ENCODE measurements at regions not wholly inside any gene's neighbourhood (a gene's known extent, or its start where the extent isn't known, plus 50 kb on each side); places are given as distances from the start of the nearest gene placed in this dataset.

GRCh38 chr21:27831816-27832569, 865.1 kb upstream of the ADAMTS5 start:
- Histone ChIP-seq H3K4me1 (ENCODE audit: insufficient read depth) (no peaks in the 10 kb centered on the region), H3K4me3 (no peak overlapping the region), H3K36me3 (ENCODE audit: insufficient read depth) (no peaks in the 10 kb centered on the region; the same call in 1 of the 2 replicates), H3F3A (replicated peaks; ENCODE audit: low read depth) (no peaks in the 10 kb centered on the region), H3K4me2 (no peak overlapping the region), H3K27ac (ENCODE audit: low read depth) (no peak overlapping the region), H2AFZ (no peak overlapping the region), H3K27me3 (ENCODE audit: insufficient read depth) (no peaks in the 10 kb centered on the region), H3K9me2 (ENCODE audit: insufficient read depth) (no peaks in the 10 kb centered on the region), H3K79me2 (replicated peaks; ENCODE audit: insufficient read depth) (no peaks in the 10 kb centered on the region), H4K20me1 (replicated peaks; ENCODE audit: insufficient read depth) (no peaks in the 10 kb centered on the region)
- DNase-seq (ENCODE audit: low spot score) (no peak), ATAC-seq (no peak)
- H3K9me3 Mint-ChIP-seq: peaks cover 1% of the 10 kb centered on the region; the same call in 1 of the 3 replicates
- H3K36me3 Mint-ChIP-seq (ENCODE audit: low read depth): no peaks in the 10 kb centered on the region
- no peaks in the 10 kb centered on the region for H3K27me3 Mint-ChIP-seq (ENCODE audit: insufficient read depth, low read depth, poor library complexity)
- H3K4me3 Mint-ChIP-seq: no peak overlapping the region
- TF ChIP-seq STAT1 (IDR thresholded peaks at IDR 0.05; ENCODE audit: unreplicated experiment): no peak
- TF ChIP-seq ZNF331 (CRISPR knock-in tag; IDR thresholded peaks at IDR 0.05; ENCODE audit: low read depth): no peak
- TF ChIP-seq NANOG (IDR thresholded peaks at IDR 0.05; ENCODE audit: borderline replicate concordance): no peak
- no peaks in the 10 kb centered on the region for H3K4me1 Mint-ChIP-seq
- no peak overlapping the region for H3K27ac Mint-ChIP-seq

- H3K4me1 Mint-ChIP-seq: no peaks in the 10 kb centered on the region
- Histone ChIP-seq H3F3A (replicated peaks; ENCODE audit: low read depth) (no peaks in the 10 kb centered on the region), H3K9me2 (ENCODE audit: insufficient read depth) (no peaks in the 10 kb centered on the region), H3K27ac (ENCODE audit: low read depth) (no peak overlapping the region), H3K4me1 (ENCODE audit: insufficient read depth) (no peaks in the 10 kb centered on the region), H3K27me3 (ENCODE audit: insufficient read depth) (no peaks in the 10 kb centered on the region), H2AFZ (no peak overlapping the region), H3K4me2 (no peak overlapping the region), H3K4me3 (no peak overlapping the region), H4K20me1 (replicated peaks; ENCODE audit: insufficient read depth) (no peaks in the 10 kb centered on the region), H3K79me2 (replicated peaks; ENCODE audit: insufficient read depth) (no peaks in the 10 kb centered on the region), H3K36me3 (ENCODE audit: insufficient read depth) (no peaks in the 10 kb centered on the region; the same call in 1 of the 2 replicates)
- H3K4me3 Mint-ChIP-seq: no peak overlapping the region
- ATAC-seq: no peak
- TF ChIP-seq STAT1 (IDR thresholded peaks at IDR 0.05; ENCODE audit: unreplicated experiment) (no peak), ZNF331 (CRISPR knock-in tag; IDR thresholded peaks at IDR 0.05; ENCODE audit: low read depth) (no peak), NANOG (IDR thresholded peaks at IDR 0.05; ENCODE audit: borderline replicate concordance) (no peak), EZH2phosphoT487 (IDR thresholded peaks at IDR 0.05; ENCODE audit: unreplicated experiment) (no peak)
- DNase-seq (ENCODE audit: low spot score): no peak
- H3K27ac Mint-ChIP-seq: no peak overlapping the region
- H3K27me3 Mint-ChIP-seq (ENCODE audit: insufficient read depth, low read depth, poor library complexity): peaks cover under 1% of the 10 kb centered on the region
- H3K9me3 Mint-ChIP-seq: peaks cover 3% of the 10 kb centered on the region; the same call in 1 of the 3 replicates
- 0 out of 3 replicates have a peak, but pooled peaks cover 3% of the 10 kb centered on the region for H3K36me3 Mint-ChIP-seq (ENCODE audit: low read depth)
Measured at GRCh38 chr21:27831177-27831576, 864.3 kb upstream of the ADAMTS5 start.

GRCh38 chr21:27827972-27828371, 861.1 kb upstream of the ADAMTS5 start:
- Histone ChIP-seq H3K4me1 (ENCODE audit: insufficient read depth) (no peaks in the 10 kb centered on the region), H2AFZ (no peak overlapping the region), H3K4me2 (no peak overlapping the region), H3K36me3 (ENCODE audit: insufficient read depth) (no peaks in the 10 kb centered on the region), H3K27me3 (ENCODE audit: insufficient read depth) (no peaks in the 10 kb centered on the region), H3K79me2 (replicated peaks; ENCODE audit: insufficient read depth) (no peaks in the 10 kb centered on the region), H3K4me3 (no peak overlapping the region), H3F3A (replicated peaks; ENCODE audit: low read depth) (no peaks in the 10 kb centered on the region), H3K9me2 (ENCODE audit: insufficient read depth) (no peaks in the 10 kb centered on the region), H4K20me1 (replicated peaks; ENCODE audit: insufficient read depth) (no peaks in the 10 kb centered on the region), H3K27ac (ENCODE audit: low read depth) (no peak overlapping the region)
- 0 out of 3 replicates have a peak, but pooled peaks cover 3% of the 10 kb centered on the region for H3K36me3 Mint-ChIP-seq (ENCODE audit: low read depth)
- no peak overlapping the region for H3K4me3 Mint-ChIP-seq
- no peak overlapping the region for H3K27ac Mint-ChIP-seq
- DNase-seq (ENCODE audit: low spot score): no peak
- peaks cover 2% of the 10 kb centered on the region for H3K27me3 Mint-ChIP-seq (ENCODE audit: insufficient read depth, low read depth, poor library complexity)
- TF ChIP-seq POLR2AphosphoS5 (IDR thresholded peaks at IDR 0.05; ENCODE audit: low read depth): no peak
- no peak for TF ChIP-seq ZNF114 (CRISPR knock-in tag; IDR thresholded peaks at IDR 0.05)
- ATAC-seq: no peak
- H3K9me3 Mint-ChIP-seq: 0 out of 3 replicates have a peak, but pooled peaks cover 3% of the 10 kb centered on the region
- no peaks in the 10 kb centered on the region for H3K4me1 Mint-ChIP-seq

Data from GM23338 (cell line).